ENCODE measurements at regions not wholly inside any gene's neighbourhood (a gene's known extent, or its start where the extent isn't known, plus 50 kb on each side); places are given as distances from the start of the nearest gene placed in this dataset.

DNA sequence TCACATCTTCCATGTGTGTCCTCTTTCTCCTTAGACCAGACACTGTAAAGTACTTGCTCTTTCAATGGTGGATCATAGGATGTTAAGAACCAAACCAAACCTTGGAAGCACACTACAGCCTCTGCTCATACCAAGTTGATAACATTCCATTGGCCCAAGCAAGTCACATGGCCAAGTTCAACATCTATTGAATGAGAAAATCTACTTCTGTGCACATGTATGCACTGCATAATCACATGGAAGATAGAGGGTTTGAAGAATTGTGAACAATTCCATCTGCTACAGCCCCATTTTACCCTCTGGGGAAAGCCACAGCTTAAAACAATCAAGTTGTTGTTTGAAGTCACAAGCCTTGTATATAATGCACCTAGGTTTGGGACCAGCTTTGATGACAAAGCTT is 68.2 kb downstream of the MFAP3 start:
- no peak for DNase-seq (ENCODE audit: low read depth in 2 of 2)
- TF ChIP-seq, protein P1, sequence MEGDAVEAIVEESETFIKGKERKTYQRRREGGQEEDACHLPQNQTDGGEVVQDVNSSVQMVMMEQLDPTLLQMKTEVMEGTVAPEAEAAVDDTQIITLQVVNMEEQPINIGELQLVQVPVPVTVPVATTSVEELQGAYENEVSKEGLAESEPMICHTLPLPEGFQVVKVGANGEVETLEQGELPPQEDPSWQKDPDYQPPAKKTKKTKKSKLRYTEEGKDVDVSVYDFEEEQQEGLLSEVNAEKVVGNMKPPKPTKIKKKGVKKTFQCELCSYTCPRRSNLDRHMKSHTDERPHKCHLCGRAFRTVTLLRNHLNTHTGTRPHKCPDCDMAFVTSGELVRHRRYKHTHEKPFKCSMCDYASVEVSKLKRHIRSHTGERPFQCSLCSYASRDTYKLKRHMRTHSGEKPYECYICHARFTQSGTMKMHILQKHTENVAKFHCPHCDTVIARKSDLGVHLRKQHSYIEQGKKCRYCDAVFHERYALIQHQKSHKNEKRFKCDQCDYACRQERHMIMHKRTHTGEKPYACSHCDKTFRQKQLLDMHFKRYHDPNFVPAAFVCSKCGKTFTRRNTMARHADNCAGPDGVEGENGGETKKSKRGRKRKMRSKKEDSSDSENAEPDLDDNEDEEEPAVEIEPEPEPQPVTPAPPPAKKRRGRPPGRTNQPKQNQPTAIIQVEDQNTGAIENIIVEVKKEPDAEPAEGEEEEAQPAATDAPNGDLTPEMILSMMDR (IDR thresholded peaks at IDR 0.05; ENCODE audit: low read depth, low read length) = no peak

DNA sequence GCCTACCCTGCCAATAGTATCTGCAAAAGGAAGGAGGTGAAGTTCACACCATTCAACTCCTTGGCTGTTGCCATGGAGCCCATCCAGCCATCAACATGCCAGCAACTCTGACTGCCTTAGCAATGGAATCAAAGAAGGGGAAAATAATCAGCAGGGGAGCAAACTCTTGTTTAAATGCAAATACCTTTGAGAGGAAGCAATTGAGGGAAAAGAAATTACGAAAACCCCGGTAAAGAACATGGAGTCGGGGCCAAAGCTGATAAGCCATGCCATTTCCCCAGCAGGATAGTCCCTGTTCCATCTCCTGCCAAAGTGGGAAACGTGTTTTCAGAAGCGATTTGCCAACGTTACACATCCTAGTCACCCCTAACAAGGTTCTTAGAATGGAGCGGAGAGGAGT is 69.0 kb downstream of the MFAP3 start:
- H3K4me3 ChIP-seq (replicated peaks in 1 of 2; ENCODE audit: low read depth in 2 of 2, low read length in 2 of 2) = no peak overlapping the region
- no peak for DNase-seq (ENCODE audit: low read depth in 2 of 2)
- TF ChIP-seq, protein P1 (IDR thresholded peaks at IDR 0.05; ENCODE audit: low read depth, low read length) = no peak

More for the DNA sequence above, 68.2 kb downstream of the MFAP3 start:
- no peak overlapping the region for H3K4me3 ChIP-seq (replicated peaks in 1 of 2; ENCODE audit: low read depth in 2 of 2, low read length in 2 of 2)

DNA sequence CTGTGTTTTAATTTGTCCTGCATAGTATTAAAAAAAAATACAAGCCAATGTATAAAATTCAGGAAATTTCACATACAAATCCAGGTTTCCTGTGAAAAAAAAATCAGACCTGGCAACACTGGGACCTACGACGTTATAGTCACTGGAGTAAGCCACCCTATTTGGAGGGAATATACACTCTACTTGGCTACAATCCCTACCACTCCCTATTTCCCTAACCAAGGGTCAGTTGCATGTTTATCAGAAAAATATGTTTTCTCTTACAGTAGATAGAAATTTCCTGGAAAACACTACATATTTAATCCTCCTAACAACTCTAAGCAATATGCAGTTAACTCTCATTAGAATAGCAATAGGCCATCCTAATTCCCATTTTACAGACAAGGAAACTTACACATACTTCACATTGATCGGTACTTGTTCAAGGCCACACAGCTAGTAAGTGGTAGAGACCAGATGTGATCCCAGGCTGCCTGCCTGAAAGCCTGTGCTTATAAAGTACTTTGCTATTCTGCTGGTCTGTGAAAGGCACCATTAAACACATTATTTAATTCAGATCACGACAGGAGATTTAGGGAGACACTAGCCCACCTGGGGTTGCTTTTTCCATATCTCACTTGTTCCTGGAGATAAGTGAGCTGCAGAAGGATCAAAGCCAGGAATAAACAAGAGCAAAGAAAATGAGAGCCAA is 70.8 kb downstream of the MFAP3 start:
- TF ChIP-seq, protein P1 (IDR thresholded peaks at IDR 0.05; ENCODE audit: low read depth, low read length) = no peak
- DNase-seq (ENCODE audit: low read depth in 2 of 2) = no peak
- no peak overlapping the region for H3K4me3 ChIP-seq (replicated peaks in 1 of 2; ENCODE audit: low read depth in 2 of 2, low read length in 2 of 2)

DNA sequence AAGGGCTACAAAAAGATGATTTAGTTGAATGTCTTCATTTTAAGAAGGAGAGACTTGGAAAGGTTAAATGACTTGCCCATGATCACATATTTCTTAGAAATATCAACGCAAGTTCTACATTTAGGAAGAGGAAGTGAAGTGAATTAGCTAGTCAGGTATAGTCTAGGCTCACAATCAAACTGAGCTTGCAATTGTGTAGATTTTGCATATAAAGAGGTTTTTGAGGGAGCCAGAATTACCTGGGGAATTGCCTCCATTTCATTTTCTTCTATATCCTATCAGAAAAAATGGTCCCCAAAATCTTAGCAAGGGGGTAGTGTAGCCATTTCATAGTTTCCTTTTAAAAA is 71.3 kb downstream of the MFAP3 start:
- DNase-seq (ENCODE audit: low read depth in 2 of 2) = no peak
- no peak overlapping the region for H3K4me3 ChIP-seq (replicated peaks in 1 of 2; ENCODE audit: low read depth in 2 of 2, low read length in 2 of 2)
- TF ChIP-seq, protein P1 (IDR thresholded peaks at IDR 0.05; ENCODE audit: low read depth, low read length) = no peak

DNA sequence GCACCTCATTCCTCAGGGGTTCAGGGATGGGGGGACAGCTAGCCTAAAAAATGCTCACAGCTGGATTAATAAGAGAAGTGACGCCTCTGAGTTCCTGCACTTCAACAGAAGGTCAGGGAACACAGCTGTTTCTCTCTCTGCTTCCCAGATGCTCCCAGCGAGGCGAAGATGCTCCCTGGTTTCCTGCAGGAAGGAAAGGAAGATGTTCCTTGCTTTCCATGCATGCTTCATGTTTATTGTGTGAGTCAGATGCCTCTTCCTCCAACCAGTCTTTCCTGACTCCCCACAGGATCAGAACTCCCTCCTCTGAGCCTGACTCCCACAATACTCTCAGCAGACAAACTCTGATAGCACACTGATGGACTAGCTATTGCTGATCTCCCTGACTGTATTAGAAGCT is 71.9 kb downstream of the MFAP3 start:
- TF ChIP-seq, protein P1 (IDR thresholded peaks at IDR 0.05; ENCODE audit: low read depth, low read length) = no peak
- peak in 1 of 2 donors; percentile 16 for DNase-seq (ENCODE audit: low read depth in 2 of 2)

DNA sequence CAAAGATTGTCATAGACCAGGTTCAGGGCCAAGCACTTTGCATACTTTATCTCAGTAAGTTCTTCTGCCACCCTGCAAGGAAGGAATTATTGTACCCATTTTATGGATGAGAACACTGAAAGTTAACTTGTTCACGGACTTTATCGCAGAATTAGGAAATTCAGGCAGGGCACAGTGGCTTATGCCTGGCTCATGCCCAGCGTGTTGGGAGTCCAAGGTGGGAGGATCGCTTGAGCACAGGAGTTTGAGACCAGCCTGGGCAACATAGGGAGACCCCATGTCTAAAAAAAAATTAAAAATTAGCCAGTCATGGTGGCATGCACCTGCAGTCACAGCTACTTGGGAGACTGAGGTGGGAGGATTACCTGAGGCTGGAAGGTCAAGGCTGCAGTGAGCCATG is 72.4 kb downstream of the MFAP3 start:
- no peak overlapping the region for H3K4me3 ChIP-seq (replicated peaks in 1 of 2; ENCODE audit: low read depth in 2 of 2, low read length in 2 of 2)
- TF ChIP-seq, protein P1 (IDR thresholded peaks at IDR 0.05; ENCODE audit: low read depth, low read length) = no peak
- DNase-seq (ENCODE audit: low read depth in 2 of 2) = no peak

More for the DNA sequence above, 71.9 kb downstream of the MFAP3 start:
- no peak overlapping the region for H3K4me3 ChIP-seq (replicated peaks in 1 of 2; ENCODE audit: low read depth in 2 of 2, low read length in 2 of 2)

DNA sequence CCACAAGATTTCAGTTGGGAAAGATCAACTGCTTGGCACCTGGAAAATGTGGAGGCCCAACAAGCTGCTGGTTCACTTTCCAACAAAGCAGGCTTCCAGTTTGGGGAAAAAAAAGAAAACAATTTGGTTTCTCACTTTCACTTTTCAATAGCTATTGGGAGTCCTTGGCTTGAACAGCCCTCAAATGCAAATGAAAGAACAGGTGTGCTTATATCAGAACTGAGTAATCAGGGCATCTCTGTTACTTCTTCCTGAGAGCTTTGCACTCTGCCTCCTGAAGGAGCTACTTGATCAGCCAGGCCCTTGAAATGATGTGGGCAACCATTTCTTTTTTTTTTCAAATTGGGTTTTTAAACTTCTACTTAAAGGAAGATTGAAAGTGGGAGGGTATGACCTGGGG is 73.5 kb downstream of the MFAP3 start:
- no peak overlapping the region for H3K4me3 ChIP-seq (replicated peaks in 1 of 2; ENCODE audit: low read depth in 2 of 2, low read length in 2 of 2)
- DNase-seq (ENCODE audit: low read depth in 2 of 2) = no peak
- TF ChIP-seq, protein P1 (IDR thresholded peaks at IDR 0.05; ENCODE audit: low read depth, low read length) = no peak

All from cardiac fibroblast (primary cell).